ENCODE measurements at regions not wholly inside any gene's neighbourhood (a gene's known extent, or its start where the extent isn't known, plus 50 kb on each side); places are given as distances from the start of the nearest gene placed in this dataset.

- CTCF ChIA-PET = no interaction called here
- POLR2A ChIA-PET = interaction anchor here (0.6 kb wide), 1 partner anchor 26 kb away, joined by 3 read pairs; no protein-coding TSS in a partner anchor
- Mint-ChIP-seq H3K36me3 (ENCODE audit: insufficient read depth, unreplicated experiment) (no peaks in the 10 kb centered on the region), H3K27me3 (ENCODE audit: insufficient read depth, unreplicated experiment) (no peaks in the 10 kb centered on the region), H3K4me1 (ENCODE audit: insufficient read depth, unreplicated experiment) (no peaks in the 10 kb centered on the region), H3K27ac (ENCODE audit: low read depth, unreplicated experiment) (no peak overlapping the region), H3K4me3 (ENCODE audit: unreplicated experiment) (no peak overlapping the region), H3K9me3 (ENCODE audit: unreplicated experiment) (no peaks in the 10 kb centered on the region)
- no peak for TF ChIP-seq CTCF (IDR thresholded peaks at IDR 0.05; ENCODE audit: unreplicated experiment)
- no TSS peak for BruUV-seq (replicated peaks)
- intact Hi-C loops (cut with micrococcal nuclease) = no loop called here
- DNase-seq (ENCODE audit: unreplicated experiment) = no peak
These were observed 224.3 kb upstream of the IRX5 start for GRCh38 chr16:54706406-54706805.

- Mint-ChIP-seq H3K4me1 (ENCODE audit: insufficient read depth, unreplicated experiment) (no peaks in the 10 kb centered on the region), H3K9me3 (ENCODE audit: unreplicated experiment) (no peaks in the 10 kb centered on the region), H3K36me3 (ENCODE audit: insufficient read depth, unreplicated experiment) (no peaks in the 10 kb centered on the region), H3K27ac (ENCODE audit: low read depth, unreplicated experiment) (no peak overlapping the region), H3K27me3 (ENCODE audit: insufficient read depth, unreplicated experiment) (no peaks in the 10 kb centered on the region), H3K4me3 (ENCODE audit: unreplicated experiment) (no peak overlapping the region)
- no TSS peak for BruUV-seq (replicated peaks)
- intact Hi-C loops (cut with micrococcal nuclease) = no loop called here
- no peak for TF ChIP-seq CTCF (IDR thresholded peaks at IDR 0.05; ENCODE audit: unreplicated experiment)
- ChIA-PET CTCF (no interaction called here), POLR2A (no interaction called here)
- DNase-seq (ENCODE audit: unreplicated experiment) = no peak
These were observed 227.3 kb upstream of the IRX5 start for GRCh38 chr16:54703339-54703738.

GRCh38 chr16:54699656-54700055, 231.0 kb upstream of the IRX5 start:
- no peaks in the 10 kb centered on the region for H3K9me3 Mint-ChIP-seq (ENCODE audit: unreplicated experiment)
- no peaks in the 10 kb centered on the region for H3K4me1 Mint-ChIP-seq (ENCODE audit: insufficient read depth, unreplicated experiment)
- CTCF ChIA-PET = no interaction called here
- intact Hi-C loops (cut with micrococcal nuclease) = no loop called here
- H3K27me3 Mint-ChIP-seq (ENCODE audit: insufficient read depth, unreplicated experiment) = no peaks in the 10 kb centered on the region
- H3K36me3 Mint-ChIP-seq (ENCODE audit: insufficient read depth, unreplicated experiment) = no peaks in the 10 kb centered on the region
- POLR2A ChIA-PET = no interaction called here
- no peak overlapping the region for H3K27ac Mint-ChIP-seq (ENCODE audit: low read depth, unreplicated experiment)
- H3K4me3 Mint-ChIP-seq (ENCODE audit: unreplicated experiment) = no peak overlapping the region
- no peak for TF ChIP-seq CTCF (IDR thresholded peaks at IDR 0.05; ENCODE audit: unreplicated experiment)
- no TSS peak for BruUV-seq (replicated peaks)
- no peak for DNase-seq (ENCODE audit: unreplicated experiment)

GRCh38 chr16:54697677-54698076, 233.0 kb upstream of the IRX5 start:
- H3K27ac Mint-ChIP-seq (ENCODE audit: low read depth, unreplicated experiment) = no peak overlapping the region
- no peak overlapping the region for H3K4me3 Mint-ChIP-seq (ENCODE audit: unreplicated experiment)
- ChIA-PET POLR2A (no interaction called here), CTCF (no interaction called here)
- no peak for DNase-seq (ENCODE audit: unreplicated experiment)
- intact Hi-C loops (cut with micrococcal nuclease) = no loop called here
- no peaks in the 10 kb centered on the region for H3K36me3 Mint-ChIP-seq (ENCODE audit: insufficient read depth, unreplicated experiment)
- H3K4me1 Mint-ChIP-seq (ENCODE audit: insufficient read depth, unreplicated experiment) = no peaks in the 10 kb centered on the region
- no peaks in the 10 kb centered on the region for H3K9me3 Mint-ChIP-seq (ENCODE audit: unreplicated experiment)
- H3K27me3 Mint-ChIP-seq (ENCODE audit: insufficient read depth, unreplicated experiment) = no peaks in the 10 kb centered on the region
- no peak for TF ChIP-seq CTCF (IDR thresholded peaks at IDR 0.05; ENCODE audit: unreplicated experiment)
- BruUV-seq (replicated peaks) = no TSS peak
